Smooth muscle cell (in vitro differentiated cells): ENCODE measurements at regions not wholly inside any gene's neighbourhood (a gene's known extent, or its start where the extent isn't known, plus 50 kb on each side); places are given as distances from the start of the nearest gene placed in this dataset.

Experiments
- DNase-seq: peaks from one replicate; lab custom pipeline; 2025; ENCODE audit not compliant: unreplicated experiment; lab: John Stamatoyannopoulos, UW
- H2AFZ ChIP-seq: fragments of 200-600 bp; sonication (generic); 2 replicates; pipeline ENCODE4 v1.6.0; 2016; ENCODE audit warnings: antibody characterized with exemption, low read depth, mild to moderate bottlenecking
- H3F3A ChIP-seq: fragments of 200-600 bp; sonication (generic); 2 replicates; pipeline ENCODE4 v1.6.0; 2017; ENCODE audit warnings: antibody characterized with exemption, low read depth
- H3K27ac ChIP-seq: fragments of 200-600 bp; sonication (generic); 2 replicates; pipeline ENCODE4 v1.5.1; 2016; ENCODE audit warnings: low read depth, mild to moderate bottlenecking
- H3K27me3 ChIP-seq: fragments of 200-600 bp; sonication (generic); 2 replicates; pipeline ENCODE4 v1.6.1; 2016; ENCODE audit warnings: low read depth, mild to moderate bottlenecking
- H3K36me3 ChIP-seq: fragments of 200-600 bp; sonication (generic); 2 replicates; pipeline ENCODE4 v1.5.1; 2016; ENCODE audit warnings: low read depth
- H3K4me1 ChIP-seq: fragments of 200-600 bp; sonication (generic); 2 replicates; pipeline ENCODE4 v1.5.1; 2016; ENCODE audit warnings: low read depth
- H3K4me2 ChIP-seq: fragments of 200-600 bp; sonication (generic); 2 replicates; pipeline ENCODE4 v1.6.0; 2016; ENCODE audit warnings: mild to moderate bottlenecking
- H3K4me3 ChIP-seq: fragments of 200-600 bp; sonication (generic); 2 replicates; pipeline ENCODE4 v1.5.1; 2016; ENCODE audit warnings: mild to moderate bottlenecking
- H3K79me2 ChIP-seq: fragments of 200-600 bp; sonication (generic); 2 replicates; pipeline ENCODE4 v1.6.0; 2016; ENCODE audit warnings: low read depth, mild to moderate bottlenecking
- H3K9ac ChIP-seq: fragments of 200-600 bp; sonication (generic); 2 replicates; pipeline ENCODE4 v1.6.0; 2016; ENCODE audit warnings: low read depth
- H3K9me3 ChIP-seq: fragments of 200-600 bp; sonication (generic); replicated peaks from 2 replicates; pipeline ENCODE4 v1.5.1; 2016; ENCODE audit warnings: low read depth
- H4K20me1 ChIP-seq: fragments of 200-600 bp; sonication (generic); 2 replicates; pipeline ENCODE4 v1.6.0; 2016; ENCODE audit warnings: low read depth
- WGBS: methylation state at CpG from one replicate; pipeline ENCODE4 v1.1.7; 2016; ENCODE audit warnings: low lambda C conversion rate; 5-methylcytosine and 5-hydroxymethylcytosine counted together
- TF ChIP-seq, protein P1 (sequence below): fragments of 200-600 bp; sonication (generic); IDR thresholded peaks from 2 replicates; pipeline ENCODE4 v1.5.1; 2017; ENCODE audit warnings: borderline replicate concordance, mild to moderate bottlenecking, antibody characterized with exemption; ENCODE audit not compliant: insufficient read depth, poor library complexity, severe bottlenecking

- Histone ChIP-seq H3K79me2 (no peaks in the 10 kb centered on the region), H2AFZ (no peak overlapping the region), H3K27me3 (no peaks in the 10 kb centered on the region), H3K4me2 (no peak overlapping the region), H3F3A (no peaks in the 10 kb centered on the region), H4K20me1 (no peaks in the 10 kb centered on the region), H3K9me3 (no peaks in the 10 kb centered on the region), H3K36me3 (no peaks in the 10 kb centered on the region), H3K4me3 (no peak overlapping the region), H3K4me1 (no peaks in the 10 kb centered on the region), H3K27ac (no peak overlapping the region), H3K9ac (no peak overlapping the region)
- no peak for DNase-seq
- TF ChIP-seq, protein P1, sequence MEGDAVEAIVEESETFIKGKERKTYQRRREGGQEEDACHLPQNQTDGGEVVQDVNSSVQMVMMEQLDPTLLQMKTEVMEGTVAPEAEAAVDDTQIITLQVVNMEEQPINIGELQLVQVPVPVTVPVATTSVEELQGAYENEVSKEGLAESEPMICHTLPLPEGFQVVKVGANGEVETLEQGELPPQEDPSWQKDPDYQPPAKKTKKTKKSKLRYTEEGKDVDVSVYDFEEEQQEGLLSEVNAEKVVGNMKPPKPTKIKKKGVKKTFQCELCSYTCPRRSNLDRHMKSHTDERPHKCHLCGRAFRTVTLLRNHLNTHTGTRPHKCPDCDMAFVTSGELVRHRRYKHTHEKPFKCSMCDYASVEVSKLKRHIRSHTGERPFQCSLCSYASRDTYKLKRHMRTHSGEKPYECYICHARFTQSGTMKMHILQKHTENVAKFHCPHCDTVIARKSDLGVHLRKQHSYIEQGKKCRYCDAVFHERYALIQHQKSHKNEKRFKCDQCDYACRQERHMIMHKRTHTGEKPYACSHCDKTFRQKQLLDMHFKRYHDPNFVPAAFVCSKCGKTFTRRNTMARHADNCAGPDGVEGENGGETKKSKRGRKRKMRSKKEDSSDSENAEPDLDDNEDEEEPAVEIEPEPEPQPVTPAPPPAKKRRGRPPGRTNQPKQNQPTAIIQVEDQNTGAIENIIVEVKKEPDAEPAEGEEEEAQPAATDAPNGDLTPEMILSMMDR = no peak
Observed at GRCh38 chr12:19834592-19834991, 395.3 kb downstream of the AEBP2 start.

DNA sequence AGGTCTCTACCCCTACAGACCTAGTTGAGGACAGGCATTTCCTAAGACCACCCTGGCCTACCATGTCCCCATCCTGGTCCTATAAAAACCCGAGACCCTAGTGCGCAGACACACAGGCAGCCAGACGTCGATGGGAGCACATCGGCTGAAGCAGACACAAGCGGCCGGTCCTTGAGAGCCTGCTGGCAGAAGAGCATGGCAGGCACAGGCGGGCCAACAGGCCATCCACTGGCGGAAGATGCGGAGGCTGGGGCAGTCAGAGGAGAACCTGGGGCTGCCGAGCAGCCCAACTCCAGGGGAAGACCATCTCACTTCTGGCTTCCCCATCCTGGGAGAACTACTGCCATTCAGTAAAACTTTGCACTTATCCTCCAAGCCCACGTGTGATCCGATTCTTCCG lies 396.8 kb downstream of the AEBP2 start:
- Histone ChIP-seq H3K27me3 (no peaks in the 10 kb centered on the region), H3K27ac (no peak overlapping the region), H4K20me1 (no peaks in the 10 kb centered on the region), H3K4me3 (no peak overlapping the region), H2AFZ (no peak overlapping the region), H3K79me2 (no peaks in the 10 kb centered on the region), H3F3A (no peaks in the 10 kb centered on the region), H3K36me3 (no peaks in the 10 kb centered on the region), H3K4me2 (no peak overlapping the region), H3K9ac (no peak overlapping the region), H3K9me3 (no peaks in the 10 kb centered on the region), H3K4me1 (no peaks in the 10 kb centered on the region)
- 97% methylated on average over 14 of the region's 14 CpGs for WGBS
- no peak for DNase-seq
- TF ChIP-seq, protein P1 = no peak

DNA sequence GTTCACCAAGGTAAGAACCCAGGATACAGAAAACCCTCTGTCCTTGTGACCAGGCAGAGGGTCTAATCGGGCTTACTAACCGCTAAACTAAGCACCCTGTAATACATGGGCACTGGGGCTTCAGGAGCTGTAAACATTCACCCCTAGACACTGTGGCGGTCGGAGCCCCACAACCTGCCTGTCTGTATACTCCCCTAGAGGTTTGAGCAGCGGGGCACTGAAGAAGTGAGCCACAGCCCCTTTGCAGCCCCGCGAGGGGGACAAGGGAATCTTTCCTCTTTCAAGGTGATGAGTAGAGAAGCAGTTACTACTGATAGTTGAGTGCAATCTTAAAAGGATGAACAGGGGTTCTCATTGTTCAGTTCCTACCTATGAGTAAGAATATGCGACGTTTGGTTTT lies 397.2 kb downstream of the AEBP2 start:
- Histone ChIP-seq H3K9ac (no peak overlapping the region), H3K27me3 (no peaks in the 10 kb centered on the region), H3K4me1 (no peaks in the 10 kb centered on the region), H3K79me2 (no peaks in the 10 kb centered on the region), H3K4me3 (no peak overlapping the region), H3K4me2 (no peak overlapping the region), H3K27ac (no peak overlapping the region), H3F3A (no peaks in the 10 kb centered on the region), H2AFZ (no peak overlapping the region), H3K36me3 (no peaks in the 10 kb centered on the region), H3K9me3 (no peaks in the 10 kb centered on the region), H4K20me1 (no peaks in the 10 kb centered on the region)
- 98% methylated on average over 9 of the region's 9 CpGs for WGBS
- TF ChIP-seq, protein P1 = no peak
- DNase-seq = no peak

GRCh38 chr12:19837543-19837942 lies 398.3 kb downstream of the AEBP2 start:
- no peaks in the 10 kb centered on the region for H3F3A ChIP-seq
- 94% methylated on average over 2 of the region's 3 CpGs for WGBS
- no peak overlapping the region for H3K4me2 ChIP-seq
- no peak for DNase-seq
- no peak overlapping the region for H3K27ac ChIP-seq
- H3K9me3 ChIP-seq = no peaks in the 10 kb centered on the region
- H3K4me3 ChIP-seq = no peak overlapping the region
- no peaks in the 10 kb centered on the region for H3K27me3 ChIP-seq
- H2AFZ ChIP-seq = no peak overlapping the region
- H3K4me1 ChIP-seq = no peaks in the 10 kb centered on the region
- no peaks in the 10 kb centered on the region for H4K20me1 ChIP-seq
- no peaks in the 10 kb centered on the region for H3K36me3 ChIP-seq
- H3K79me2 ChIP-seq = no peaks in the 10 kb centered on the region
- no peak overlapping the region for H3K9ac ChIP-seq
- TF ChIP-seq, protein P1 = no peak
